CD4-positive, alpha-beta T cell treated with Interleukin-21 for 1 hour (primary cell): ENCODE measurements at regions not wholly inside any gene's neighbourhood (a gene's known extent, or its start where the extent isn't known, plus 50 kb on each side); places are given as distances from the start of the nearest gene placed in this dataset.

Source experiments
- DNase-seq: peaks from one replicate; pipeline ENCODE4 v3.0.0-alpha.2; 2020

DNA sequence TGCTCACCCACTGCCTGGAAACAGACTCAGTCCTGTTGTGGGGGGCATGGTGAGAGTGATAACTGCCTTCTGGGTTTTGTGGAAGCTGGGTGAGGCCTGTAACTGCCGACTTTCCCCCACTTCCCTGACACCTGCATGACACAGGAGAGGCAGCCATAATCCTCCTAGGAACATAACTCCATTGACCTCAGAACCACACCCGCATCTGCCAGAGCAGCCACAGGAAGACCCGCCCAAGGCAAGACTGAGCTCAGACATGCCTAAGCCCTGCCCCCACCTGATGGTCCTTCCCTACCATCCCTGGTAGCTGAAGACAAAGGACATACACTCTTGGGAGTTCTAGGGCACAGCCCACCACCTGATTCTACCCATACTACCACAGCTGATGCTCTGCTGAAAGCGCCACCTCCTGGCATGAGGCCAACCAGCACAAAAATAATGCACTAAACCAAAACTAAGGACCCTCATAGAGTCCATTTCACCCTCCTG is 326.7 kb downstream of the RBM26 start:
- DNase-seq: no peak

DNA sequence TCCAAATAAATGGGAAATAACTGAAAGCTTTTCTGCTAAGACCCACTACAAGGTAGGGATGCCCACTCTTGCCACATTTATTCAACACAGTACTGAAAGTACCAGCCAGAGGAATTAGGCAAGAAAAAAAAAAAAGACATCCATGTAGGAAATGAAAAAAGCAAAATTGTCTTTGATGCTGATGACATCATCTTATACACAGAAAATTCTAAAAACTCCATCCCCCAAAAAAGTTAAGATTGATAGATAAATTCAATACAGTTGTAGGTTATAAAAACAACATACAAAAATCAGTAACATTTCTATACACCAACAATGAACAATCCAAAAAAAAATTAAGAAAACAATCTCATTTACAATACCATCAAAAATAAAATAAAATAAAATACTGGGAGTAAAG is 330.4 kb downstream of the RBM26 start:
- DNase-seq: no peak

GRCh38 chr13:79070343-79070974 is 335.6 kb downstream of the RBM26 start:
- DNase-seq: no peak

DNA sequence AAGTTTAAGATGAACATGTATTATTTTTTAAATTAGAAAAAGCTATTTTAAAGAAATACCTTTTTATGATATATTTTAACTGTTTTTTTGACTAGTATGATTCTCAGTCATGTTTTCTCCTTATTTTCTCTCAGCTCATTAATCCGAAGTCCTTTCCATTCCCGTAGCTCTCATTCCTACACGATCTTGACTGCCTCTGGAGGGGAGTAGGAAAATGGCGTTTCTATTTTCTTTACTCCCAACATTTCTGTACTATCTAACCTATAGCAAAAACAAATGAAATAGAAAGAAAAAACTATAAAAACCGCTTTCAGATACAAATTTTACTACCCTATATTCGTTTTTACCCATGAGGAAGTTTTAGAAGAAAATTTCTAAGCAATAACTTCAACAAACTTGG is 343.8 kb downstream of the RBM26 start:
- DNase-seq: no peak

DNA sequence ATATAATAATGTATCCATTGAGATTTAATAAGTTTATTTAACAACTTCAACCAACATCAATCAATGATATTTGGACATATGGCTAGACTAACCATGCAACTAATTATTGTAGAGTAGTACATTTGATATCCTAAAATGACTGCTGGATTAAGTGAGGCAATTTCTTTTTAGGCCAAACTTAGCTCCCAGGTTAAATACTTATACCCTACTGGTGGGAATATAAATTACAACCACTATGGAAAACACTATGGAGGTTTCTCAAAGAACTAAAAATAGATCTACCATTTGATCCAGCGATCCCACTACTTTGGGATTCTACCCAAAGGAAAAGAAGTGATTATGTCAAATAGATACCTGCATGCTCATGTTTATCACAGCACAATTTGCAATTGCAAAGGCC is 345.8 kb downstream of the RBM26 start:
- DNase-seq: no peak

GRCh38 chr13:79056706-79057105 is 349.3 kb downstream of the RBM26 start:
- no peak for DNase-seq

- DNase-seq: no peak
Measured at GRCh38 chr13:79051472-79051871, 354.6 kb downstream of the RBM26 start.

DNA sequence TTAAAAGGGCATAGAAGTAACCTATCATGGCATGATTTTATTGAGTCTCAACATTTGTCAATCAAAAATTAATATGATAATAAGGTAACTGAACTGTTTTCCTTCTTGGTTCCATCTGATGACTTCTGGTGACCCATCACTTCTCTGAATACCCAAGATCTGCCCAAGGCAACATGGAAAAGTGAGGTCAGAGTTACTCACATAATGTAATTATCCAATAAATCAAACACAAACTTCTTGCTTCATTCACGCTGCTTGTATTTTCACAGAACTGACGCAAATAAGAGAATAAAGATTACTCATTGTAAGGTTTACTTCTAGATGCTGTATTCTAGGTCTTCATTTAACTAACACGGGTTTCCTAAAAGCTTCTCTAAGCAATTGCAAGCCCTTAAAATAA is 361.6 kb downstream of the RBM26 start:
- no peak for DNase-seq

- no peak for DNase-seq
Measured at GRCh38 chr13:79043208-79043607, 362.8 kb downstream of the RBM26 start.

DNA sequence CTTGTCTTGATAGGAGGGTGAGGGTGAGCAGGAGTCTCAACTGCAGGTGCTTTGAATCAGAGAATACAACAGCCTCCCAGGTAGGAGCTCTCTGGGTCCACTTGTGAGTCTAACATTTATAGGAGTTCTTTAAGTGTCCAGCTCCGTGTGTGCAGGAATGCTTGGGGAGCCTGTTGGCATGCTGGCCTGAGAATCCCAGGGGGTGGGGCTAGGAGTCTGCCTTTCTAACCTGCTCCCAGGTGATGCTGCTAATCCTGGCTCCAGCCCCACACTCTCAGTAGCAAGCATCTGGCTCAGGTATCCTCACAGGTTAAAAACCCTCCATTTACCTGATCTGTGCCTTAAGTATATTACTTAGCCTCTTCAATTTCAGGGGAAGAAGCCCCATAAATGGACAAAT is 368.9 kb downstream of the RBM26 start:
- DNase-seq: no peak

DNA sequence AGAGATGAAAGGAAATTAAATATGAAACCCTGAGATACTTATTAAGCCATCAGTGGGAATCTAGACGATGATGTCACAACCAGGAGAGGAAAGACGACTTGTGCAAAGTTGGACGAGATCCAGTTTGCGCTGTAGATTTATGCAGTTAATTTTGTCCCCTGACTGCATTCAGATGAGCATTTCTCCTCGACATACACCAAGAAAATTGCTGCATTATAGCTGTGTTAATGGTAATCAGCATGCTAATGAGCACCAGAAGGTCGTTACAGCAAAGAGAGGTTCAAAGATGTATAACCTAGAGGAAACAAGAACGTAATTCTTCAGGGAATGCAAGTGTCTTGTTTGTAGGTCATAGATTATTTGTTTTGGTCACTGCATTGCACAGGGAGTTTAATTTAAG is 371.7 kb downstream of the RBM26 start:
- DNase-seq: no peak

- DNase-seq: no peak
Measured at GRCh38 chr13:79030513-79030912, 371.6 kb upstream of the OBI1 start.

- no peak for DNase-seq
Measured at GRCh38 chr13:79018166-79018565, 359.2 kb upstream of the OBI1 start.

DNA sequence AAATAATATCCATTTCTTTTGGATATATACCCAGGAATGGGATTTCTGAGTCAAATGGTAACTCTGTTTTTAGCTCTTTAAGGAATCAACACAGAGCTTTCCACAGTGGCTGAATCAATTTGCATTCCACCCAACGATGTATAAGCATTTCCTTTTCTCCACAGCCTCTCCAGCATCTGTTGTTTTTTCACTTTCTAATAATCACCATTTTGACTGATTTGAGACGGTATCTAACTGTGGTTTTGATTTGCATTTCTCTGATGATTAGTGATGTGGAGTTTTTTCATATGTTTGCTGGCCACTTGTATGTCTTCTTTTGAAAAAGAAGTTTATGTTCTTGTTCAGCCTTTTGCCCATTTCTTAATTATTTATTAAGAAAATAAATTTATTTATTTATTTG is 352.2 kb upstream of the OBI1 start:
- no peak for DNase-seq

GRCh38 chr13:79003989-79004898 is 345.3 kb upstream of the OBI1 start:
- no peak for DNase-seq

DNA sequence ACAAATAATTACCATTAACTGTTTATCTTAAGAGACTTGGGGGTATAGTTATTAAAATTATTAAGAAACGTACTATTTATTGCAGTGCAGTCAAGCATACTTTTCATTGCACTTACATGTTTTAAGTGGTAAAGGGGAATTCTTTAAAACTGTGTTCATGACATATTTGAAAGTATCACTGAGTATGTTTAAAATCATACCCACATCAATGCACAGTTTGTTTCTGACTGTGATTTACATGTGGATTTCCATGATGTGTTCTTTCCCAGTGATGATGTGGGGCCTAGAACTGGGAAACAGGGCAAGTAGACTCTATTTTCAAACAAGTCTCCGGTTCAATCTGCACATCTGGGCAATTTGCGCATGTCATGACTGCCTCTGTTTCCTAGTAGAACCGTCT is 340.5 kb upstream of the OBI1 start:
- no peak for DNase-seq

- no peak for DNase-seq
Measured at GRCh38 chr13:78998630-78999315, 339.8 kb upstream of the OBI1 start.

DNA sequence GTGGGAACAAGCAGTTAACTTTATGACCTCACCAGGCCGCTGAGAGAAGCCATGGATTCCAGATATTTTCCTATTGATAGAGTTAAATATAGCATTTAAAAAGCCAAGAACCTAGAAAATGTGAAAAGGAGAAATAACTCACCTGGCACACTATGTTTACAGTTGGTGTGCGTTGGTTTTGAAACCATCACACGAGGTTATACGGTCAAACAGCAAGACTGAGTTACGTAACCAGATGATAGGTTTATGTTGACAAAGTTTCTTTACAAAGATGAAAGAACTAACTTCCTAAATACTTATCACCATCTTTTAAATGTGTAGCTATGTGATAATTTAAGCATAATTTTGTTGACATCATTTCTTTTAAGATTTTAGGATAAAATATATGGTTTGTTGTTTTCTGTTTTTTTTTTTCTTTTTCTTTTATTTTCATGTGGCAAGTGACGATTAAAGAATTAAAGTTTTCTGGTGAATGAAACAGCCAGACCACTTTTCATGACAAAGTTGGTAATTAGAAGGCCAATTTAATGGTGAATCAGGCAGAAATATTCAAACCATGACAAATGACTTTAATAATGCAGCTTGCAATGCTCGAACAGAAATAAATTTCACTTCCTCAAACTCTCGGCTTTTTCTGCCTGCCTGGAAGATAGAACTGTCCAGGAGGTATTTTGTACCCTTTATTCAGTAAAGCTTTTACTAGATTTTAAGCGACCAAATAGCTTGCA is 339.1 kb upstream of the OBI1 start:
- no peak for DNase-seq

- no peak for DNase-seq
Measured at GRCh38 chr13:78993792-78994191, 334.8 kb upstream of the OBI1 start.

- DNase-seq: no peak
Measured at GRCh38 chr13:78981913-78982312, 323.0 kb upstream of the OBI1 start.

DNA sequence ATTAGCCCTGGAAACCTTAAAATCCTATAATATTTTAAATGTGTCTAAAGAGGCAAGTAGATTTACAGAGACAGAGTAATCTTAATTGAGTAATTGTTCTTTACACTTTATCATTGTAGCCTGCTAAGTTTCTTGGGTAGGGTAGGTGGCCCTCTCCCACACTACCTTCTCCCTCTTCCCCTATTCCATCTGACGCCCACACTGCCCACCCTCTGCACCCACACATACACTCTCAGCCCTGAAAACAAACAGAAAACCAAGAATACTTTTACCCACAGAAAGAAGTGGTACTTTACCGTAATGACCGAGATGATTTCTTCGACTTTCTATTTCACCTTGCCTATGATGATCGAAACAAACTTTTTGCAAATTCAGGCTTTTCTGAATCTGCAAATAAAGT is 320.4 kb upstream of the OBI1 start:
- no peak for DNase-seq

- peak; percentile 47 for DNase-seq
Measured at GRCh38 chr13:78978381-78978998, 319.5 kb upstream of the OBI1 start.

DNA sequence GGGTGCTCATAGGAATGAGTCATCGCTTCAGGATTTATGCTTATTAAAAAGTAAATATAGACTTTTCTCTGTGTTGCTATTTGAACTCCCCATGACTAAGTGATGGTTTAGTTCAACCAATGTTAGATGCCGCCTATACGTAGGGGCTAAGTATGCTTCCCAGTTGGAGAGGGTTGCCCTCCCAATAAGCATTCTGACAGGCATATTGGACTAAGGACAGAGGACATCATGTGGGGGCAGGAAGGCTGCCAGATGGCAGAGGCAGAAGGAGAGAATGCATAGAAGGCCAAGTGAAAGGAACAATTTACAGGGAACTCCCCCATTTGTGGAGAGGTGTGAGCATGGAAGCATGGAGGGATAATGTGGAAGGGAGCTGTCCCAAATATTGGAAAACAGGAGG is 318.4 kb upstream of the OBI1 start:
- DNase-seq: no peak
